Stimulated activated CD4-positive, alpha-beta T cell treated with anti-CD3 and anti-CD28 coated beads, Interleukin-15, amount 100 ng/mL, for 48 hours (primary cell): ENCODE measurements at regions not wholly inside any gene's neighbourhood (a gene's known extent, or its start where the extent isn't known, plus 50 kb on each side); places are given as distances from the start of the nearest gene placed in this dataset.
"Not testable (repeated sequence)": the region's sequence is repeated elsewhere in the genome, so short reads cannot be mapped to it uniquely, and the experiment has no call there.

Experiments
- DNase-seq, 2 donors: peaks; one replicate each; pipeline ENCODE4 v3.0.0-alpha.2; 2020; ENCODE audit warnings: low read depth in 2 of 2

DNA sequence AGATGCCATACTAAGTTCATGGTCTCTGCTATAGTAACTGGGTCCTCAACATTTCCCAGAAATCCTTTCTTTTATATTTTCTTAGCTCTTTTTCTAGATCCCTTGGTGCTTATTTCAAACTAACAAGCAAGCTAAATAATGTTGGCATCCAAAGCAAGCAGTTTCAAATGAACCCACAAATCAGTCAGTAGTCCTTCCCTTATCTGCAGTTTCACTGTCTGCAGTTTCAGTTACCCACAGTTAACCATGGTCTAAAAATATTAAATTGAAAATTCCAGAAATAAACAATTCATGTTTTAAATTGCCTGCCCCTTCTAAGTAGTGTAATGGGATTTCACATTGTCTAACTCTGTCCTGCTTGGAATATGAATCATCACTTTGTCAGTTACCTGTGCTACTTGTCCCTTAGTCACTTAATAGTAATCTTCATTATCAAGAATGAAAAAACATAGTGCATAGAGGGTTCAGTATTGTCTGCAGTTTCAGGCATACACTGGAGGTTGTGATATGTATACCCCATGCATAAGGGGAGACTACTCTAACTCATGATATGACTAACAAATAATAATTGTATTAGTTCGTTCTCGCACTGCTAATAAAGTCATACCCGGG lies 633.7 kb downstream of the MECOM start:
- DNase-seq: no peak

DNA sequence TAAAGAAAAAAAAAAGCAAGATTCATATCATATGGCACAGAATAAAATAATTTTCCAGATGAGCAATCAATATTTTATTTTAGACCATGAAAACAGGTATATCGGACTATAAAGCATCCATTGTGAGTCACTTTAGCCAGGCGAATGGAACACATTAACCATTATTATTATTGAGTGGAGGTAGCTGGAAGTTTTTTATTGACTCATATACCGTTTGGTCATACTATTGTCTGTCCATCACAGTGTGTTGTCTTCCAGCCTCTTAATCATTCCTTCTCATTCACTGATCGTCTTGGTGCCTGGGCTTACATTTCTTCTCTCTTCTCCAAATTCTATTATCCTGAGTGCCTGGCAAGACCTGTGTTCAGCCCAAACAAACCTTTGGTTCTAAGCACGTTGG lies 634.8 kb downstream of the MECOM start:
- no peak for DNase-seq

DNA sequence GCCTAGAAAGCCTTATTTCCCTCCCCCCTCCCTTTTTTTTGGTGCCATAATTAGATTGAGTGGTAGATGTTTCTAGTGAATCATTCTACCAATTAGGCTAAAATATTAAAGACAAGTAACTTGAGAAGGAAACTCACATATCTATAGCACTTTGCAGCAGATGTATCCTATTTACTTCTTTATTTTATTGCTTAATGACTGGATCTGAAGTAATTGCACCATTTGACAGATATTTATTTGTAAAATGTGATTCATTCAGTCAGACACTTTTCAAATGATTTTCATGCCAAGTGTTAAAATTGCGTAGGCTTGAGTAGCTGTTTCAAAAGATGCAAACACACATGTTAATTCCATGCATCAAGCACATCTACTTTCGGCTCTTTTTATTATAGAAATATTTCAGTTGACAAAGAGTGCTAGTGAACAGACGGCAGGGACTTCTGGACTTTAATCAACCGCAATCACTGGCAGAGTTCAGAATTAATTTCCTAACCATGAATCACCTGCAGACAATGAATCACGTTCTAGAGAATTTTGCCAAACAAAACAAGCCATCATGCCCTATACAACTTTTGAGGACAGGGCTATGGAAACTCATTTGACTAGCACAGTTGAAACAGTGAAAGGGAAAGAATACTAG lies 636.8 kb downstream of the MECOM start:
- DNase-seq: no peak

DNA sequence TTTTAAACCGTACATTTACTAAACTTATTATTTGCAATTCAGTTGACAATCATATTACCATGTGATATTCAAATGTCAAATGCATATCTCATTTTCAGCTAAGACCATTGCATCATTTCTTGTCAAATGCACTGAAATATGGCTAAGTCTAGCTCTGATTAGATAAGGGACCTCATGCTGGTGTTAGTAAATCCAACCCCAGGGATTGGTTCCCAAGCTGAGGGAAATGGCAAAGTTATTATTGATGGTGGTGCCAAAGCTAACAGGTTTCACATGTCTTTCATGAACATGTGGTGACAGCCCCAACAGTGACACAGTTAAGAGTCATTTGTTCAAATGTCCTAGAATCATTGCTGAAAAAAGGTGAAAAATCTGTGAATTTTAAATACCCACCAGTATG lies 641.1 kb downstream of the MECOM start:
- no peak for DNase-seq

DNA sequence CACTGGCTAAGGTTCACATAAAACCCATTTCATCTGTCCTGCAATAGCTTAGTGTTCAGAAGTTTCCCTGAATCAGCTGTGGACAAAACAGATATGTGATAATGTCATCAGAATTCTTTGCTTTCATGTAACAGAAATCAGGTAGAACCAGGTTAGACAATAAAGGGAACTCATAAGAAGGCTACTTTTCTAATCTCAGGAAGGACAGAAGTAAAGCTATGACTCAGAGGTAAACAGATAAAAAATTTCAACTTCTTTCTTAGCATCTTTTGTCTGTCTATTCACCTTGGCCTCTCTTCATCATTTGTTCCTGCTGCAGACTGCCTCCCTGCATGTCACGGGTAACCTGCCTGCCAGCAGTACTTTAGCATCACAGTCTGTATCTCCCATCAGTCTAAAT lies 643.1 kb downstream of the MECOM start:
- DNase-seq: no peak

DNA sequence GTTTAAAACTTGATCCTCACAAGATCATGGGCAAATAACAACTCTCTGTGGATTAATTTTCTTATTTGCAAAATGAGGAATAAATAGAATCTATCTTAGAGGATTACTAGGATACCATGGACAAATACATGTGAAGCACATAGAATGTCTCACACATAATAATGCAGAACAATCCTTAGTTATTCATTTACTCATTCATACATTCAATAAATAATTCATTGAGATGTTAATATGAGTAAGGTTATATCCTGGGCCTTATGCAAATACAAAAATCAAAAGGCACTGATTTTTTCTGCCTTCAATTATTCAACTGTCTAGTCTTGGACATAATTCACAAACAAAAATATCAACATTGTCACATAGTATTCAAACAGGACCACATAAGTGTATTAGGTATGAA lies 654.1 kb downstream of the MECOM start:
- no peak for DNase-seq

DNA sequence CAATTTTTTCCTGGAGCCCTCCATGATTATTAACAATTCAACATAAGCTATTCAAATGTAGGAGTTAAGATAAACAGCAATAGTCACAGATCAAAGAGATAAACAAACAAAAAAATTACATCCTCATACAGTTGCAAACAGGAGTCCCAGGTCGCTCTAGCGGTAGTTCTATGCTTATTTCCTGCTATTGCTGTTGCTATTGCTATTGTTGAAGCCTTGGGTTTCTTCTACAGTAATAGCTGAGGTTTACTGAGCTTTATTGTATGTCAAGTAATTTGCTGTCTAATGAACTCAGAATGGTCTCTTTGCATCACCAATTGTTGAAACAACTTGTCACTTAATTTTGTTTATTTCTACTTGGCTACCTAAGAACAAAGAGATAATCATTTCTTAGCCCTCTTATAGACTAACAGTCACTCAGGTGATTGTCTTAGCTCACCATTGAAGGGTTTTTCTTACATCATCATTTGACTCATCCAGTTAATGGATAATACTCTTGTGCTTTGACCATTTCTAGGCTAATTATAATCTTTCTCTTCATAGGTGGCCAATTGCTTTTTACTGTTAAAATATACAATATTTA lies 654.6 kb downstream of the MECOM start:
- no peak for DNase-seq

DNA sequence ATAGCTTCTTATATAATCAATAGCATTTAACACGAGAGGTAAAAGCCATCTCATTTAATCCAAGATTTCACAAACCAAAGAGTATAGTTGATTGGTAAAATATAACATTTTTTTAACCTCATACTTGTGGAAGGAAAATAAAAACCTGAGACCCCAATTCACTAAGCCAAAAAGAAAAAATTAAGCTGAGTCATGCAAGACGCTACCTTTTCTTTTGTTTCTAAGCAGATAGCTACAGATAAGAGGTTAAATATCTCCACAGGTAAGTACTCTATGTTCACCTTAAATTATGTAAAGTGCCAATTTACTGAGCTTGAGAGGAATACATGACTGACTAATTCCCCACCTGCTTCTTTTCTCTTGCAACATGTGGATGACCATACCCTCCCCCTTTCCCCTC lies 656.4 kb downstream of the MECOM start:
- no peak for DNase-seq

DNA sequence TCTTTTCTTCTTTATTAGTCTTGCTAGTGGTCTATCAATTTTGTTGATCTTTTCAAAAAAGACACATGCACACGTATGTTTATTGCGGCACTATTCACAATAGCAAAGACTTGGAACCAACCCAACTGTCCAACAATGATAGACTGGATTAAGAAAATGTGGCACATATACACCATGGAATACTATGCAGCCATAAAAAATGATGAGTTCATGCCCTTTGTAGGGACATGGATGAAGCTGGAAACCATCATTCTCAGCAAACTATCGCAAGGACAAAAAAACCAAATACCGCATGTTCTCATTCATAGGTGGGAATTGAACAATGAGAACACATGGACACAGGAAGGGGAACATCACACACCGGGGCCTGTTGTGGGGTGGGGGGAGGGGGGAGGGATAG lies 657.1 kb downstream of the MECOM start:
- not testable (repeated sequence) for DNase-seq

DNA sequence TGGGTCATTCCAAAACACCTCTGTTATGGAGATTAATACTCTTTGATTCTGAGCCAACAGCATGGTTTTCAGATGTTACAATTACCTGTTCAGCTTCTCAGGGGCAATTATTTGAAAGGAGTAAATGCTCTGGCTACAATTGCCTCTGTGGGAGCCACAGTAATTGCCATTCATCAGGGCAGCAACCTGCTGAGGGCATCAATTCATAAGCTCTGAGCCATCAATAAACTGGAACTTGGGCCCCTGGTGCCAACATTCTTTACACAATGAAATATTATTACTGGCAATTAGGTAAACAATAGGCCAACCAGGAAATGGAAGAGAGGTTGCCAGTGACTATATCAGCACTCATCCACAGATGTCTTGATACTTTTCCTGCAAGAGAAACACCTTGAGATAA lies 660.8 kb downstream of the MECOM start:
- DNase-seq: no peak

DNA sequence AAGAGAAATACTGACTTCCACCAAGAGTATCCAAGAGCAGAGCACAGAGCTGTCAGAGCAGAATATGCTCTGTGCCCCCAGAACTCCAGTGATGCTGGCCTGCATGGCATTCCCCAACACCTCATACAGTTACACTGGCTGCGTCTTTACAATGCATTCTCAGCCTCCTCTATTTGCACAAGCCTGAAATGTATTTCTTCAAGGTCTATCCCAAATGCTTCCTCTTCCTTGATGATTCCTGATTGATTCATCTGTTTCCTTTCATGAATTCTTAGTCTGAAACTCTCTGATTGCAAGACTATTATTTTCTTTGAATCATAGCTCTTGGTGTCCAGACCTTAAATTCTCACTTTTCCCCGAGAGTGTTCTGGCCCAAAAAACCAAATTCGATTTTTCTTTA lies 664.7 kb downstream of the MECOM start:
- DNase-seq: no peak

DNA sequence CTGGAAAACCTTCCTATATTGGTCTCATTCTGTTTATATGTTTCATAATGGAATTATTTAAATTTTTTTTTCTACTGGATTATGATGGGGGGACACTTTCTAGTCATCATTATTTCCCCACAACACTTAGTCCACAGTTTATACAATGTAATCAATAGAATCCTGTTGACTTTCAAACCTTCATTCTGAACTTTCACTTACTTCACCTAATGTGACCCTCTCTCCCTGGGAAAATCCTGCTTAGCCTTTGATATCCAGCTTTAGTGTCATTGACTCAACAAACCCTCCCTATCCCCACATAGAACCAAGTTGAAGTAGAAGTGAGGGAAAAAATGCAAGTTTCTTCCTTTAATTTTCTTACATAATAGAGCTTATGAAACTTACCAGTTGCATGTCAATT lies 666.0 kb downstream of the MECOM start:
- no peak for DNase-seq

DNA sequence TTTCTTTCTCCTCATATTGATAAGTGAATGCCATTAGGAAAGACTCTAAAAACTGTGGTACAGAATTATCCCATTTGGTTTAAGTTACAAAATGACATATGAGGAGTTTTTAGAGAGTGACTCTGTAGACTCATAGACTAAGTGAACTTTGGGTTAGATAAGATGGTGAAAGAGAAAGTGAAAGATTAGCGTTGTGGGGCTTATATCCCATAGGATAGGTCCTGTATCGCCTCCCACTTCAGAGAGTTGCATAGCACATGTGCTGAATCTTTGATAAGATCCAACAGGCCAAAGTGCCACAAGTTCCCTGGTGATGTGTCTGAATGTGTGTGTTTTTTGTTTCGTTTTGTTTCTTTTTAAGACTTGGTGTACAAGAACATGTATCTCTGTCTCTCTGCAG lies 666.9 kb downstream of the MECOM start:
- no peak for DNase-seq

DNA sequence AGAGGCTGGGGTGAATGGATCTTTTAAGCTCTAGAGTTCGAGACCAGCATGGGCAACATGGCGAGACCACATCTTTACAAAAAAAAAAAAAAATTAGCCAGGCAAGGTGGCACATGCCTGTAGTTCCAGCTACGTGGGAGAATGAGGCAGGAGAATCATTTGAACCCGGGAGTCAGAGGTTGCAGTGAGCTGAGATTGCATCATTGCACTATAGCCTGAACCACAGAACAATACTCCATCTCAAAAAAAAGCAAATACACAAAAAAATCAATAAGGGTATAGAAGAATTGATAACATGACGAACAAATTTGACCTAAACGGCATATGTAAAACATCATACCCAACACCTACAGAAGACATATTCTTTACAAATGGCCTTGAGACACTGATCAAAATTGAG lies 668.4 kb downstream of the MECOM start:
- DNase-seq: no peak

DNA sequence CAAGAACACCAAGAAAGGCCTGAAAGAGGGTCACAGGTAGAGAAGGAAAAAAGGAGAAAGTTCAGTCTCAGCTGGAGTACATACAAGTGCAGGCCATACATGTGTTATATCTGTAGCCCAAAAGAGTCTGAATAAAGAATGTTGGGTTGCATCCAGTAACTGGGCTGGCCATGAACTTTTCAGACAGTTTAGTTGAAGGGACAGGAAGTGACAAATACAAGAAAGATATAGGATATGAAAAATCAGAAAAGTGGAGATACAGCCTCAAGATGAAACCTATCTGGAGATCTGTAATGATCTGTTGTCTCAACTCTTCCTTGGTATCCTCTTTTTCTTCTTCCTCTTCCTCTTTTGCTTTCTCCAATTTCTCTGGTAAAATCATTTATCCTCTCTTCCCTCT lies 671.7 kb downstream of the MECOM start:
- DNase-seq: no peak

DNA sequence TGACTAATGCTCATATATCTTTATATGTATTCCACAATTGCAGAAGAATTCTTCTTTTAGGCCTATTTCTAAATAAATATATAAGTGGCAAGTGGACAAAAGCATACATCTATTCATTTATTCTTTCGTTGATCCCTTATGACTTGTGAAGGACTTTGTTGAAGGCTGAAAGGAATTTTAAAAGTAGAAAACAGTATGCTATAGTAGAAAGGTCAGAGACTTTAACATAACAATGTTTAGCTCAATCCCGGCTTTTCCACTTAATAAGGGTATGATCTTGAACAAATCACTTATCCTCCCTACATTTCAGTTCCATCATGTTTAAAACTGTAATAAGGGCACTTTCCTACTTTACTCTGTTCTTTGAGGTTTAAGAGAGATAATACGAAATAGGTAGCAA lies 672.9 kb downstream of the MECOM start:
- DNase-seq: no peak

DNA sequence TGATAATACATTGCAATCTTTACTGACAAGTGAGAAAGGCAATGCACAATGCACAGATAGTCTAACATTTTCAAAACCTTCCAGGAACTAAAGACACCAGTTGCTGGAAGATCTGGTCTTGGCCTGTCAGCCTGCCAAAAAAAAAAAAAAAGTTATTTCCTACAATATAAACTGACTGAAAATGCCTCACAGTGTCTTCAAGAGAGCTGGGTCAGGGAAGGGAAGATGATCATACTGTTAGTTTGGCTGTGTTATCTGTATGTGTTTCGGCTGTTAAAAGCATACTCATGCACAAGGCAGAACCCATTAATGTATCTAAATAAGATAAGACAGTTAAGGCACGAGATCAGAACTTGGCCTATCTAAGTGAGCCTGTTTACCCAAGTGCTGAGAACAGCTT lies 673.4 kb downstream of the MECOM start:
- DNase-seq: no peak

DNA sequence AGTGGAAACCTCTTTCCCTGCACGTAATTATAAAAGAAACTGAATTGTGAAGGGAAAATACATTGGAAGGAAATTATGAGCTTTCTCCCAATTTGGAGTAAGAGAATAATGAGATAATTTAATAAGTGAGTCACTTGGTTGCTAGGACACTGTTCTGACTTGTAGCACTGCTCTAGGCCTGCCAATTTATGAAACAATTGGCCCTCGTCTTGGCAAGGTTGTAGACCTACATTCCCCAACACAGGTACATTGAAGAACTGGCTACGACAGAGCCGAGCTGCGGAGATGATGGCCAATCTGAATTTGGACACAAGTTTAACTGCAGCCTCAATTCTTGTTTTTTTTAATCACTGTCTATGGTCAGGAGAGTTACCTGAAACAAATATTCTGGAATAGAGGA lies 674.1 kb downstream of the MECOM start:
- no peak for DNase-seq

DNA sequence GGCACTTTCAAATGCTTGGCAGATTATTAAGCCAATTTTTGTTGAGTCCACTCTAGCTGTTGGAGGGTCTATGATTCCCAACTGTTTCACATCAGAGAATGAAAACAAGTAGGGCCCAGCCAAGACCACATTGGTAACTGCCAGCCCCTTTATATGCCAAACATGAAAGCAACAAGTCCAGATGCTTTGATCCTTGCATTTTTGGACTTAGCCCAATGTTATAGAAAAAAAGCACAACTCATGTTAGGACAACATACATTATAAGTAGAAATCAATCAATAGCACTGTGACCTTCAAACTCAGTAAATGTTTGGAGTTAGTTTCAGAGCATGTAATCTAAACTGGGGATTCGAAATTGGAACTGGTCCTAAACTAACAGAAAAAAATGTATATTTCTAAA lies 674.7 kb downstream of the MECOM start:
- no peak for DNase-seq

DNA sequence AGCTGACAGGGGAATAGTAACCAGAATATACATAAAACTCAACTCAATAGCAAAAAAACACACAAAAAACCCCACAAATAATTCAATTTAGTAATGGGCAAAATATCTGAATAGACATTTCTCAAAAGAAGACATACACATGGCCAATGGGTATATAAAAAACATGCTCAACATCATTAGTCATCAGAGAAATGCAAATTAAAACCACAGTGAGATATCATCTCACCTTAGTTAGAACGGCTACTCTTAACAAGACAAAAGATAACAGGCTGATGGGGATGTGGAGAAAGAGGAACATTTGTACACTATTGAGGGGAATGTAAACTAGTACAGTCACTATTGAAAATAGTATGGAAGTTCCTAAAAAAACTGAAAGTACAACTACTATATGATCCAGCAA lies 678.6 kb downstream of the MECOM start:
- DNase-seq: no peak

DNA sequence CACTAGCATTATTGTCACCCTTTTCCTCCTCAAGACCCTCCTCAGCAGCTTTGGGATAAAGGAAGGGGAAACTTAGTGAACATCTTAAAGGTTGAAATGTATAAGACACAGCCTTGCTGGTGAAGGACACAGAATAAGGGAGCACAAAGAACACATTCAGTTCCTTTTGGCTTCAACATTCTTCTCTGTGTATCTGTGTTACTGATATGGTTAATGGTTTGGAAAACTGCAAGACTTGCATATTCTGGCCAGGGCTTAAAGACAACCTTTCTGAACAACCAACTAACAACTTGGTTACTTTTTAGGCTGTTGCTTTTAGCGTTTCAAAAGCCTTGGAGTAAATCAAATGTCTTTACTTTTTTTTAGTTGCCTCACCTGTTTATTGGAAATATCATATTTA lies 680.5 kb downstream of the MECOM start:
- no peak for DNase-seq

DNA sequence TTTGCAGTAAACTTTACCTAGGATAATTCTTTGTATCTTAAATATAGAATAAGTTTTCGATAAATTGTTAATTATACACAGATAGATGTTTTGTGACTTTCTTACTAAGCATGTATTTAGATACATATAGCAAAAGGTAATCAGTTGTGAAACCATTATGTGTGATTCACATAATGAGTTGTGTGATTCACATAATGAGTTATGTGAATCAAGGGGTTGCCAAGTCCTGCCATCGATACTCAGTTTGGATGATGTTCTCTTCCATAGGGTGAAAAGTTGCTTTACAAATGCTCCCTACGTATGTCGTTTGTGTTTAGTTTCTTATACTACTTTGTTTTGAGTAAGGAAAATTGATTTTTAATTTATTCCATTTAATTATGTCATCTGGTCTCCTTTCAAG lies 682.1 kb downstream of the MECOM start:
- DNase-seq: no peak

DNA sequence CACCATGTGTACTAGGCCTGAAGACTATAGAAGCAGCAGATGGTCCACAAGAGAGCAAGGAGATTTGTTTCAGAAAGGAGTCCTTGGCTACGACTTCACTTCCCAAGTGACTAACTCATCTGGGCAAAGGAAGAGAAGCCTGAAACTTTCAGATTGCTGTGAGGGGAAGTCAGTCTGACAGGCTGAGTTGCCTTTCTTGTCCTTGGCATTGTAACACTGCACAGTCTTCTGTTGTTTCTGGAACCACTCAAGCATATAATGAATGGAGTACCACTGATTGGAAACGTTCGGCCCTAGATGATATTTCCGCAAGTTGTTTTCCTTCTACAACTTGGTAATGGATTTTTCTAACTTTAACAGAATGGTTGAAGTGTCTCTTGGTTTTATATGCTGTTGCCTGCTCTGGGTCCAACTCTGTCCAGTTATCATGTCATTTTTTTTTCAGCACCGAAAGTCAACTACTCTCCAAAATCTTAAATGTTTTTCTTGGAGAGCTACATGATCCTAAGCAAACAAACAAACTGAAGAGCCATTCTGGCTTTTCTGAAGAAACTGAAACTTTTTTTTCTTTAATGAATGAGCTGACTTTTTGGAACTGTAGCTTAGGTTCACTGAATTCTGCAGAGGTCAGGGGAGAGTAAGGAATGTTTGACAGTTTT lies 685.7 kb downstream of the MECOM start:
- no peak for DNase-seq
